AG09309 (cell line): ENCODE measurements at regions not wholly inside any gene's neighbourhood (a gene's known extent, or its start where the extent isn't known, plus 50 kb on each side); places are given as distances from the start of the nearest gene placed in this dataset.

Experiments used
- DNase-seq: peaks from one replicate; pipeline ENCODE4 v3.0.0-alpha.2; 2010; ENCODE audit warnings: low read depth
- H3K4me3 ChIP-seq: 2 replicates; pipeline ENCODE4 v1.5.1; 2011; ENCODE audit warnings: mild to moderate bottlenecking, low read depth, low read length, moderate library complexity; ENCODE audit not compliant: control insufficient read depth
- CTCF ChIP-seq: IDR thresholded peaks from 2 replicates; pipeline ENCODE4 v1.5.1; 2011; ENCODE audit warnings: mild to moderate bottlenecking, low read depth, low read length, inconsistent platforms; ENCODE audit not compliant: insufficient read depth, control insufficient read depth; ENCODE audit errors: missing control alignments

DNA sequence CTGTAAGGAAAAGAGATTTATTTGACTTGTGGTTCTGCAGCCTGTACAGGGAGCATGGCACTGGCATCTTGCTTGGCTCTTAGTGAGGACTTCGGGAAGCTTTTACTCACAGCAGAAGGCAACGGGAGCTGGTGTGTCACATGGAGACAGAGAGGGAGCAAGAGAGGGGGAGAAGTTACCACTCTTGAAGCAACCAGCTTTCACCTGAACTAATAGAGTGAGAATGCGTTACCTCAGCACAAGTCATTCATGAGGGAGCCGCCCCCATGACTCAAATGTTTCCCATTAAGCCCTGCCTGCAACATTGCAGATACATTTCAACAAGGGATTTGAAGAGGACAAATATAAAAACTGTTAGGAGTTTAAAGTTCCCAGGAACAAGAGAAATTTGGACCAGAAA is 190.0 kb downstream of the CYRIA start:
- DNase-seq, result no peak
- TF ChIP-seq CTCF, result no peak
- H3K4me3 ChIP-seq, result no peak overlapping the region

- DNase-seq, result no peak
- no peak overlapping the region for H3K4me3 ChIP-seq
- TF ChIP-seq CTCF, result no peak
Observed at GRCh38 chr2:16473575-16473974, 192.1 kb downstream of the CYRIA start.

GRCh38 chr2:16470936-16471490 is 194.6 kb downstream of the CYRIA start:
- TF ChIP-seq CTCF, result no peak
- DNase-seq, result no peak
- no peak overlapping the region for H3K4me3 ChIP-seq

GRCh38 chr2:16466821-16467151 is 198.8 kb downstream of the CYRIA start:
- no peak for DNase-seq
- no peak for TF ChIP-seq CTCF
- no peak overlapping the region for H3K4me3 ChIP-seq

DNA sequence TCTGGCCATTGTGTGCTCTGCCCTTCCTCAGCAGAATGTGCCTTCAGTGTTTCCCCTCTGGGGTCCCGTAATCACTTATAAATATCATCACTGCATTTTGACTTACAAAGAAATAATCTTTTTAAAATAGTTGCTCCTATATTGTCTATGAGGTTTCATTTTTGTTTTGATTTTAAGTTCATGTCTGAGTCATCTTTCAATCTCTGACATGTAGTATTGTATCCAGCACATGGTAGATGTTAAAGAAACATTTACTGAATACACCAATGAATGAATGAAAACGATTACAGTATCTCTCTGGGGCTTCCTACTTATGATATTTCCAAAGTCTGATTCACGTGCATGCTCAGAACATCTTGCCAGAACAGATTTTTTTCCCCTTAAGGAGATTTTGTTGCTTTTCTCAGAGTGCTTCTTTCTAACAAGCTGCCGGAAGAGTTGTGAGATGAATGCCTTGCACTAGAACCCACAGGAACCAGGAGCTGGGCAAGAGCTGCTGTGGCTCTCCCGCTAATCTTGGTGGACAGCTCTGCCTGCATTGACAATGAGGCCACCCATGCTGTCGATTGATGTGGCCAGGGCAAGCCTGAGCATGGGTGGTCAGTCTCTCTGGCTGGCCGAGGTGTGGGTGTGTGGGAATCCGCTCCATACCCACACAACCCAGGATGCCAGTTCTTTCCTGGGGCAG is 199.4 kb downstream of the CYRIA start:
- TF ChIP-seq CTCF, result no peak
- DNase-seq, result no peak
- no peak overlapping the region for H3K4me3 ChIP-seq

DNA sequence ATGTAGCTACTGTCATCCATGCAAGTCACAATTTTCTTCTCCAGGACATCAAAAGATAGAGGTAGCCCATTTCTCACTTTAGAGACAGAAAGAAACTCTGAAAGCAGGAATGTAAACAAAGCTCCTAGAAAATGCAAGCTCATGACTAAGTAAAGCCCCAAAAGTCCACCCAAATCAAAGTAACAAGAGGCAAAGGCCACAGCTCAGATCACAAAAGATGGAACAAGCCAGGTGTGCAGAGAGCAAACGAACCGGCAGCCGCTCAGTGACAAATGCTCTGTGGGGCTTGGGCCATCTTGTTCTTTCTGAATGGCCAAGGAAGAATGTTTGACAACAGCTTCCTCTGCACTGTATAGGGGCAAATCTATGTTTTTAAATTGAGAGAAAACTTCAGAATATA is 201.0 kb downstream of the CYRIA start:
- TF ChIP-seq CTCF, result no peak

GRCh38 chr2:16462958-16463357 is 202.7 kb downstream of the CYRIA start:
- no peak overlapping the region for H3K4me3 ChIP-seq
- TF ChIP-seq CTCF, result no peak
- DNase-seq, result no peak

More for the DNA sequence above, 201.0 kb downstream of the CYRIA start:
- H3K4me3 ChIP-seq, result no peak overlapping the region
- DNase-seq, result no peak
